ENCODE measurements at regions not wholly inside any gene's neighbourhood (a gene's known extent, or its start where the extent isn't known, plus 50 kb on each side); places are given as distances from the start of the nearest gene placed in this dataset.

GRCh38 chr1:106746448-106747085, 309.9 kb upstream of the PRMT6 start:
- DNase-seq (ENCODE audit: low read depth, low spot score), result no peak
- no peak overlapping the region for H3K27ac ChIP-seq

- no peak overlapping the region for H3K27ac ChIP-seq
- DNase-seq (ENCODE audit: low read depth, low spot score), result no peak
Measured at GRCh38 chr1:106747232-106747631, 309.2 kb upstream of the PRMT6 start.

GRCh38 chr1:106747791-106748190, 308.7 kb upstream of the PRMT6 start:
- no peak overlapping the region for H3K27ac ChIP-seq
- no peak for DNase-seq (ENCODE audit: low read depth, low spot score)

- no peak overlapping the region for H3K27ac ChIP-seq
- DNase-seq (ENCODE audit: low read depth, low spot score), result no peak
Measured at GRCh38 chr1:106748606-106749005, 307.9 kb upstream of the PRMT6 start.

- no peak for DNase-seq (ENCODE audit: low read depth, low spot score)
- H3K27ac ChIP-seq, result no peak overlapping the region
Measured at GRCh38 chr1:106749491-106749890, 307.0 kb upstream of the PRMT6 start.

GRCh38 chr1:106749906-106750305, 306.6 kb upstream of the PRMT6 start:
- no peak overlapping the region for H3K27ac ChIP-seq
- no peak for DNase-seq (ENCODE audit: low read depth, low spot score)

- no peak overlapping the region for H3K27ac ChIP-seq
- DNase-seq (ENCODE audit: low read depth, low spot score), result no peak
Measured at GRCh38 chr1:106751002-106751401, 305.5 kb upstream of the PRMT6 start.

GRCh38 chr1:106753066-106753465, 303.4 kb upstream of the PRMT6 start:
- DNase-seq (ENCODE audit: low read depth, low spot score), result no peak
- no peak overlapping the region for H3K27ac ChIP-seq

- H3K27ac ChIP-seq, result no peak overlapping the region
- no peak for DNase-seq (ENCODE audit: low read depth, low spot score)
Measured at GRCh38 chr1:106754957-106755356, 301.5 kb upstream of the PRMT6 start.

GRCh38 chr1:106755682-106756406, 300.6 kb upstream of the PRMT6 start:
- no peak overlapping the region for H3K27ac ChIP-seq

GRCh38 chr1:106756752-106757151, 299.7 kb upstream of the PRMT6 start:
- DNase-seq (ENCODE audit: low read depth, low spot score), result no peak
- no peak overlapping the region for H3K27ac ChIP-seq

More at GRCh38 chr1:106755682-106756406, 300.6 kb upstream of the PRMT6 start:
- DNase-seq (ENCODE audit: low read depth, low spot score), result no peak

GRCh38 chr1:106768077-106768476, 288.4 kb upstream of the PRMT6 start:
- H3K27ac ChIP-seq, result peak overlapping the region; percentile 72
- no peak for DNase-seq (ENCODE audit: low read depth, low spot score)

GRCh38 chr1:106768501-106768900, 288.0 kb upstream of the PRMT6 start:
- DNase-seq (ENCODE audit: low read depth, low spot score), result no peak
- peak overlapping the region; percentile 72 for H3K27ac ChIP-seq

GRCh38 chr1:106773206-106773605, 283.3 kb upstream of the PRMT6 start:
- H3K27ac ChIP-seq, result no peak overlapping the region
- no peak for DNase-seq (ENCODE audit: low read depth, low spot score)

- no peak for DNase-seq (ENCODE audit: low read depth, low spot score)
- no peak overlapping the region for H3K27ac ChIP-seq
Measured at GRCh38 chr1:106780066-106780465, 276.4 kb upstream of the PRMT6 start.

GRCh38 chr1:106780806-106781569, 275.5 kb upstream of the PRMT6 start:
- DNase-seq (ENCODE audit: low read depth, low spot score), result no peak

GRCh38 chr1:106785176-106785575, 271.3 kb upstream of the PRMT6 start:
- H3K27ac ChIP-seq, result no peak overlapping the region
- DNase-seq (ENCODE audit: low read depth, low spot score), result no peak

More at GRCh38 chr1:106780806-106781569, 275.5 kb upstream of the PRMT6 start:
- H3K27ac ChIP-seq, result no peak overlapping the region

- no peak overlapping the region for H3K27ac ChIP-seq
- DNase-seq (ENCODE audit: low read depth, low spot score), result no peak
Measured at GRCh38 chr1:106787520-106787919, 269.0 kb upstream of the PRMT6 start.

GRCh38 chr1:106789686-106790085, 266.8 kb upstream of the PRMT6 start:
- DNase-seq (ENCODE audit: low read depth, low spot score), result no peak
- H3K27ac ChIP-seq, result no peak overlapping the region

- no peak for DNase-seq (ENCODE audit: low read depth, low spot score)
- no peak overlapping the region for H3K27ac ChIP-seq
Measured at GRCh38 chr1:106791041-106791440, 265.4 kb upstream of the PRMT6 start.

GRCh38 chr1:106793651-106794050, 262.8 kb upstream of the PRMT6 start:
- DNase-seq (ENCODE audit: low read depth, low spot score), result no peak
- no peak overlapping the region for H3K27ac ChIP-seq

All from epithelial cell of prostate (primary cell).